H9 (cell line): ENCODE measurements at regions not wholly inside any gene's neighbourhood (a gene's known extent, or its start where the extent isn't known, plus 50 kb on each side); places are given as distances from the start of the nearest gene placed in this dataset.

Source experiments
- DNase-seq: peaks from one replicate; pipeline ENCODE4 v3.0.0-alpha.2; 2017
- H2AFZ ChIP-seq: one replicate; pipeline ENCODE4 v1.6.1; 2013; ENCODE audit warnings: mild to moderate bottlenecking, low read length, control low read depth, moderate library complexity
- H2AK5ac ChIP-seq: 2 replicates; pipeline ENCODE4 v1.6.1; 2013; ENCODE audit warnings: low read length, control low read depth, mixed read lengths; ENCODE audit not compliant: insufficient read length
- H2BK120ac ChIP-seq: one replicate; pipeline ENCODE4 v1.6.1; 2013; ENCODE audit warnings: low read depth, mild to moderate bottlenecking, low read length, control low read depth, inconsistent platforms; ENCODE audit not compliant: poor library complexity, severe bottlenecking
- H2BK12ac ChIP-seq: 2 replicates; pipeline ENCODE4 v1.6.1; 2013; ENCODE audit warnings: low read length, control low read depth, mixed read lengths, low read depth; ENCODE audit not compliant: insufficient read length
- H2BK15ac ChIP-seq: 2 replicates; pipeline ENCODE4 v1.6.1; 2013; ENCODE audit warnings: low read depth, low read length, control low read depth
- H2BK20ac ChIP-seq: one replicate; pipeline ENCODE4 v1.6.1; 2013; ENCODE audit warnings: low read depth, mild to moderate bottlenecking, low read length, control low read depth, inconsistent platforms; ENCODE audit not compliant: poor library complexity, severe bottlenecking
- H2BK5ac ChIP-seq: 2 replicates; pipeline ENCODE4 v1.6.1; 2013; ENCODE audit warnings: low read length, control low read depth, mixed read lengths; ENCODE audit not compliant: insufficient read length
- H3K14ac ChIP-seq: 2 replicates; pipeline ENCODE4 v1.6.1; 2013; ENCODE audit warnings: low read length, control low read depth; ENCODE audit not compliant: insufficient read depth
- H3K18ac ChIP-seq: 2 replicates; pipeline ENCODE4 v1.6.1; 2013; ENCODE audit warnings: low read depth, mild to moderate bottlenecking, mixed read lengths, low read length, control low read depth; ENCODE audit not compliant: insufficient read length
- H3K23ac ChIP-seq: 2 replicates; pipeline ENCODE4 v1.6.1; 2013; ENCODE audit warnings: low read length, control low read depth, mixed read lengths, low read depth; ENCODE audit not compliant: insufficient read length
- H3K23me2 ChIP-seq: 2 replicates; pipeline ENCODE4 v1.6.1; 2013; ENCODE audit warnings: low read depth, mild to moderate bottlenecking, mixed read lengths, low read length, control low read depth; ENCODE audit not compliant: insufficient read length, poor library complexity, severe bottlenecking
- H3K27ac ChIP-seq: 2 replicates; pipeline ENCODE4 v1.5.1; 2013; ENCODE audit warnings: low read length, control low read depth, mixed read lengths, low read depth; ENCODE audit not compliant: insufficient read length
- H3K27me3 ChIP-seq: 2 replicates; pipeline ENCODE4 v1.6.1; 2013; ENCODE audit warnings: low read length, control low read depth, inconsistent platforms; ENCODE audit not compliant: insufficient read depth
- H3K4ac ChIP-seq: 2 replicates; pipeline ENCODE4 v1.6.1; 2013; ENCODE audit warnings: low read depth, mild to moderate bottlenecking, control low read depth, inconsistent platforms, low read length, moderate library complexity
- H3K4me1 ChIP-seq: 2 replicates; pipeline ENCODE4 v1.6.1; 2013; ENCODE audit warnings: low read length, control low read depth, inconsistent platforms; ENCODE audit not compliant: insufficient read depth
- H3K4me2 ChIP-seq: 2 replicates; pipeline ENCODE4 v1.6.1; 2013; ENCODE audit warnings: low read length, control low read depth, mixed read lengths; ENCODE audit not compliant: insufficient read length, insufficient read depth
- H3K56ac ChIP-seq: 2 replicates; pipeline ENCODE4 v1.6.1; 2013; ENCODE audit warnings: low read depth, mild to moderate bottlenecking, mixed read lengths, low read length, control low read depth; ENCODE audit not compliant: insufficient read length
- H3K79me1 ChIP-seq: 2 replicates; pipeline ENCODE4 v1.6.1; 2013; ENCODE audit warnings: low read depth, mild to moderate bottlenecking, moderate library complexity, low read length, control low read depth, inconsistent platforms; ENCODE audit not compliant: insufficient read depth, poor library complexity, severe bottlenecking
- H3K79me2 ChIP-seq: 2 replicates; pipeline ENCODE4 v1.6.1; 2013; ENCODE audit warnings: low read length, control low read depth, inconsistent platforms; ENCODE audit not compliant: insufficient read depth
- H3K9ac ChIP-seq: 2 replicates; pipeline ENCODE4 v1.6.1; 2013; ENCODE audit warnings: low read length, control low read depth, mixed read lengths; ENCODE audit not compliant: insufficient read length; ENCODE audit errors: extremely low read depth
- H3K9me3 ChIP-seq: one replicate; pipeline ENCODE4 v1.6.1; 2013; ENCODE audit warnings: low read depth, low read length, inconsistent platforms; ENCODE audit not compliant: control insufficient read depth
- H3T11ph ChIP-seq: one replicate; pipeline ENCODE4 v1.6.1; 2013; ENCODE audit warnings: mild to moderate bottlenecking, low read length, control low read depth, inconsistent platforms
- H4K20me1 ChIP-seq: one replicate; pipeline ENCODE4 v1.6.1; 2013; ENCODE audit not compliant: control insufficient read depth, insufficient read length, insufficient read depth
- H4K5ac ChIP-seq: 2 replicates; pipeline ENCODE4 v1.6.1; 2013; ENCODE audit warnings: low read depth, mild to moderate bottlenecking, mixed read lengths, low read length, control low read depth; ENCODE audit not compliant: insufficient read length
- H4K8ac ChIP-seq: replicated peaks from 2 replicates; pipeline ENCODE4 v1.6.1; 2013; ENCODE audit warnings: low read length, control low read depth, mixed read lengths, low read depth; ENCODE audit not compliant: insufficient read length
- H4K91ac ChIP-seq: 2 replicates; pipeline ENCODE4 v1.6.1; 2013; ENCODE audit warnings: low read depth, mild to moderate bottlenecking, moderate library complexity, mixed read lengths, low read length, control low read depth; ENCODE audit not compliant: insufficient read length
- H3K27ac Mint-ChIP-seq, 3 experiments: 2 replicates in 2 of 3; 3 replicates in 1 of 3; pipeline ENCODE4 v1.8.0; 2020 to 2021; ENCODE audit warnings: mixed read lengths in 3 of 3, mild to moderate bottlenecking in 1 of 3, moderate library complexity in 1 of 3
- H3K27me3 Mint-ChIP-seq: 2 replicates; pipeline ENCODE4 v1.8.0; 2021; ENCODE audit warnings: low read depth, mild to moderate bottlenecking, moderate library complexity, mixed read lengths
- H3K36me3 Mint-ChIP-seq, 3 experiments: 2 replicates in 2 of 3; 3 replicates in 1 of 3; pipeline ENCODE4 v1.8.0; 2020 to 2021; ENCODE audit warnings: low read depth in 3 of 3, mixed read lengths in 3 of 3; ENCODE audit not compliant: insufficient read depth in 1 of 3
- H3K4me1 Mint-ChIP-seq, 2 experiments: 2 replicates each; pipeline ENCODE4 v1.8.0; 2020; ENCODE audit warnings: mixed read lengths in 2 of 2
- H3K4me3 Mint-ChIP-seq, 2 experiments: 2 replicates in 1 of 2; 3 replicates in 1 of 2; pipeline ENCODE4 v1.8.0; 2020 to 2021; ENCODE audit warnings: mild to moderate bottlenecking in 2 of 2, mixed read lengths in 2 of 2, moderate library complexity in 1 of 2
- H3K9me3 Mint-ChIP-seq, 2 experiments: 2 replicates in 1 of 2; 3 replicates in 1 of 2; pipeline ENCODE4 v1.8.0; 2020; ENCODE audit warnings: mild to moderate bottlenecking in 2 of 2, mixed read lengths in 2 of 2, moderate library complexity in 1 of 2
- CTCF ChIP-seq: fragments of 200-600 bp; sonication (generic); conservative IDR thresholded peaks from 3 replicates; pipeline ENCODE4 v1.8.0; 2021; ENCODE audit warnings: antibody characterized with exemption, mild to moderate bottlenecking
- WGBS: extraction: QIAGEN DNeasy Blood & Tissue Kit; methylation state at CpG from one replicate; pipeline ENCODE4 v1.1.7; 2013; ENCODE audit warnings: missing lambda C conversion rate, low lambda C conversion rate, mixed read lengths; ENCODE audit not compliant: insufficient read length; ENCODE audit errors: extremely low coverage; 5-methylcytosine and 5-hydroxymethylcytosine counted together

GRCh38 chr5:155088811-155089210, 75.3 kb downstream of the KIF4B start:
- no peaks in the 10 kb centered on the region for H3K4me1 Mint-ChIP-seq
- H2BK12ac ChIP-seq, result no peak overlapping the region

More at GRCh38 chr5:155088811-155089210, 75.3 kb downstream of the KIF4B start:
- H3K79me1 ChIP-seq, result no peaks in the 10 kb centered on the region
- WGBS, result no CpG with 5 or more reads among the region's 2 CpGs
- H4K91ac ChIP-seq, result no peak overlapping the region
- Mint-ChIP-seq H3K27ac (no peak overlapping the region), H3K4me3 (no peak overlapping the region), H3K27me3 (no peaks in the 10 kb centered on the region), H3K9me3 (no peaks in the 10 kb centered on the region; a peak in 1 of 5 replicates), H3K36me3 (no peaks in the 10 kb centered on the region)
- no peak overlapping the region for H2BK15ac ChIP-seq
- H3K14ac ChIP-seq, result no peak overlapping the region
- H3K56ac ChIP-seq, result no peak overlapping the region
- H3K23ac ChIP-seq, result no peak overlapping the region
- no peak overlapping the region for H4K5ac ChIP-seq
- H4K20me1 ChIP-seq, result no peaks in the 10 kb centered on the region
- no peaks in the 10 kb centered on the region for H3K4me1 ChIP-seq
- H2BK20ac ChIP-seq, result no peak overlapping the region
- no peaks in the 10 kb centered on the region for H3K79me2 ChIP-seq
- H2AFZ ChIP-seq, result no peak overlapping the region
- no peaks in the 10 kb centered on the region for H3K27me3 ChIP-seq
- no peak overlapping the region for H3K9ac ChIP-seq
- H3K23me2 ChIP-seq, result no peaks in the 10 kb centered on the region
- H2AK5ac ChIP-seq, result no peak overlapping the region
- H2BK120ac ChIP-seq, result no peak overlapping the region
- no peaks in the 10 kb centered on the region for H3K9me3 ChIP-seq
- no peak overlapping the region for H2BK5ac ChIP-seq
- H4K8ac ChIP-seq, result no peak overlapping the region
- H3T11ph ChIP-seq, result no peak overlapping the region
- no peak overlapping the region for H3K18ac ChIP-seq
- no peak for TF ChIP-seq CTCF
- DNase-seq, result no peak
- H3K4me2 ChIP-seq, result no peak overlapping the region
- no peak overlapping the region for H3K4ac ChIP-seq
- H3K27ac ChIP-seq, result no peak overlapping the region
